ENCODE measurements at regions not wholly inside any gene's neighbourhood (a gene's known extent, or its start where the extent isn't known, plus 50 kb on each side); places are given as distances from the start of the nearest gene placed in this dataset.

DNA sequence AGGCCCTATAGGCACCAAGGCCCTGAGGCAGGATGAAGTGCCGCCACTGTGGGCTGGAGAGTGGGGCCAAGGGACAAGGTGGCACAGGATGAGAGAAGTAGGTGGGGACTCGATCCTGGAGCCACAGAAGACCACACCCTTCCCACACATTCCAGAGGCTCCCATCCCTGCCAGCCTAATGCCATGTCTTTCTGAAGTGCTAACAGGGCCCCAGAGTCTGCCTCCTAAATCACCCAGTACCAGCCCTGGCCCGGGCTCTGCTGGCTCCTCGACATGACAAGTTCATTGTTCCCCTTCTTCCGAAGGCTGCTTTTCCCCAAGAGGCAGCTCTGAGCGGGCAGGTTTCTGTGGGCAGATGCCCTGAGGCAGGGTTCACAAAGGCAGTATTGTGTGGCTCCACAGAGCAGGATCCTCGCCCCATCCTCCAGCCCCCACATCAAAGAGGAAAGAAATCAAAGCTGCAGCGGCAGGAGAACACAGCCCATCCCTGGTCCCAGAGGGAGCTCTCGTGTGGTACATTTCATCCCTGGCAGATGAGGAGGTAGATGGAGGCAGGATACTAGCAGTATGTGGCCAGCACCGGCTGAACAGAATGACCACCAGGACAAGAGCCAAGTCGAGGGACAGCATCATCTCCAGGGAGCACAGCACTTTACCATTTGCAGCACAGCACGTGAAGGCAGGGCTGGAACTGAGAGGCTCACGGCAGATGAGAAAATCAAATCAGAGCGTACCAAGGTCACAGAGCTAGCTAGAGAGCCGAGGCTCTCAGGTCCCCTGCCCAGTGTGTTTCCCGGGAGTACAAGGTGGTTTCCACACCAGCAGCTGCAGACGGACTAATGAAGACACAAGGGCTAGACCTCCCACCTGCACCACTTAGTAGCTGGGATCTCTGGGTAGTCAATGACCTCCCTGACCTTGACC, 64.8 kb downstream of the SYF2 start (continued):
- peak; percentile 45; the same call in 1 of the 2 replicates for TF ChIP-seq ZNF574 (CRISPR knock-in tag; IDR thresholded peaks at IDR 0.05)
- TF ChIP-seq SPEN (CRISPR knock-in tag; IDR thresholded peaks at IDR 0.05; ENCODE audit: low read depth), result no peak
- TF ChIP-seq KMT2B (CRISPR knock-in tag; IDR thresholded peaks at IDR 0.05), result 0 out of 2 replicates have a peak, but pooled peaks have one; percentile 33
- TF ChIP-seq TEAD3 (CRISPR knock-in tag; optimal IDR thresholded peaks at IDR 0.05; ENCODE audit: borderline replicate concordance), result peak; percentile 52
- 0 out of 2 replicates have a peak, but pooled peaks have one; percentile 49 for TF ChIP-seq ERF (CRISPR knock-in tag; IDR thresholded peaks at IDR 0.05)
- TF ChIP-seq CHD4 (IDR thresholded peaks at IDR 0.05; ENCODE audit: borderline replicate concordance, low read length), result 0 out of 2 replicates have a peak, but pooled peaks have one; percentile 5
- peak; percentile 72 for TF ChIP-seq MED1 (CRISPR knock-in tag; IDR thresholded peaks at IDR 0.05)
- no peak for TF ChIP-seq FOXA1 (IDR thresholded peaks at IDR 0.05)
- no peak for TF ChIP-seq FOXA1 (CRISPR knock-in tag; IDR thresholded peaks at IDR 0.05)
- 0 out of 2 replicates have a peak, but pooled peaks have one; percentile 30 for TF ChIP-seq GATAD1 (CRISPR knock-in tag; IDR thresholded peaks at IDR 0.05)
- TF ChIP-seq NR2C2 (CRISPR knock-in tag; IDR thresholded peaks at IDR 0.05; ENCODE audit: borderline replicate concordance), result no peak; the same call in 1 of the 2 replicates
- no peak for TF ChIP-seq TGIF2 (CRISPR knock-in tag; IDR thresholded peaks at IDR 0.05)
- TF ChIP-seq ZNF605 (CRISPR knock-in tag; IDR thresholded peaks at IDR 0.05), result no peak
- TF ChIP-seq STAG1 (CRISPR knock-in tag; IDR thresholded peaks at IDR 0.05), result peak; percentile 32; the same call in 1 of the 2 replicates
- TF ChIP-seq ZNF549 (CRISPR knock-in tag; IDR thresholded peaks at IDR 0.05), result no peak
- no peak for TF ChIP-seq ZNF619 (CRISPR knock-in tag; IDR thresholded peaks at IDR 0.05)
- TF ChIP-seq, protein P1, sequence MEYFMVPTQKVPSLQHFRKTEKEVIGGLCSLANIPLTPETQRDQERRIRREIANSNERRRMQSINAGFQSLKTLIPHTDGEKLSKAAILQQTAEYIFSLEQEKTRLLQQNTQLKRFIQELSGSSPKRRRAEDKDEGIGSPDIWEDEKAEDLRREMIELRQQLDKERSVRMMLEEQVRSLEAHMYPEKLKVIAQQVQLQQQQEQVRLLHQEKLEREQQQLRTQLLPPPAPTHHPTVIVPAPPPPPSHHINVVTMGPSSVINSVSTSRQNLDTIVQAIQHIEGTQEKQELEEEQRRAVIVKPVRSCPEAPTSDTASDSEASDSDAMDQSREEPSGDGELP (IDR thresholded peaks at IDR 0.05; ENCODE audit: borderline replicate concordance, low read depth), result peak; percentile 12; the same call in 1 of the 2 replicates
- no peak for TF ChIP-seq GATA4 (IDR thresholded peaks at IDR 0.05; ENCODE audit: borderline replicate concordance, low read depth)
- no peak for TF ChIP-seq PRDM4 (CRISPR knock-in tag; IDR thresholded peaks at IDR 0.05; ENCODE audit: borderline replicate concordance)
- no peak for TF ChIP-seq ZNF75D (CRISPR knock-in tag; IDR thresholded peaks at IDR 0.05; ENCODE audit: borderline replicate concordance)
- no peak for TF ChIP-seq RFX5 (IDR thresholded peaks at IDR 0.05; ENCODE audit: low read depth, low read length)
- no peak for TF ChIP-seq E2F5 (CRISPR knock-in tag; conservative IDR thresholded peaks at IDR 0.05)
- TF ChIP-seq SMC3 (IDR thresholded peaks at IDR 0.05; ENCODE audit: low read length), result no peak
- TF ChIP-seq ZNF34 (CRISPR knock-in tag; IDR thresholded peaks at IDR 0.05; ENCODE audit: borderline replicate concordance), result no peak
- no peak for TF ChIP-seq ZNF451 (CRISPR knock-in tag; IDR thresholded peaks at IDR 0.05)

Data from HepG2 (cell line).